ENCODE measurements at regions not wholly inside any gene's neighbourhood (a gene's known extent, or its start where the extent isn't known, plus 50 kb on each side); places are given as distances from the start of the nearest gene placed in this dataset.
"Not testable (repeated sequence)": the region's sequence is repeated elsewhere in the genome, so short reads cannot be mapped to it uniquely, and the experiment has no call there.

GRCh38 chr10:53664282-53665019 lies 891.9 kb upstream of the MBL2 start:
- intact Hi-C loops (cut with micrococcal nuclease) = no loop called here

GRCh38 chr10:53650794-53651193 lies 878.2 kb upstream of the MBL2 start:
- intact Hi-C loops (cut with micrococcal nuclease) = no loop called here

- intact Hi-C loops (cut with micrococcal nuclease) = not testable (repeated sequence)
Measured at GRCh38 chr10:53647221-53647620, 874.6 kb upstream of the MBL2 start.

GRCh38 chr10:53646525-53646924 lies 873.9 kb upstream of the MBL2 start:
- intact Hi-C loops (cut with micrococcal nuclease) = no loop called here

GRCh38 chr10:53645951-53646350 lies 873.4 kb upstream of the MBL2 start:
- intact Hi-C loops (cut with micrococcal nuclease) = no loop called here

- intact Hi-C loops (cut with micrococcal nuclease) = no loop called here
Measured at GRCh38 chr10:53638006-53638405, 865.4 kb upstream of the MBL2 start.

- intact Hi-C loops (cut with micrococcal nuclease) = no loop called here
Measured at GRCh38 chr10:53624722-53625121, 852.1 kb upstream of the MBL2 start.

GRCh38 chr10:53622201-53622600 lies 849.6 kb upstream of the MBL2 start:
- intact Hi-C loops (cut with micrococcal nuclease) = no loop called here

- intact Hi-C loops (cut with micrococcal nuclease) = no loop called here
Measured at GRCh38 chr10:53619671-53620070, 847.1 kb upstream of the MBL2 start.

GRCh38 chr10:53607691-53608090 lies 835.1 kb upstream of the MBL2 start:
- intact Hi-C loops (cut with micrococcal nuclease) = no loop called here

GRCh38 chr10:53606981-53607380 lies 834.4 kb upstream of the MBL2 start:
- intact Hi-C loops (cut with micrococcal nuclease) = no loop called here

- intact Hi-C loops (cut with micrococcal nuclease) = no loop called here
Measured at GRCh38 chr10:53601260-53601875, 828.8 kb upstream of the MBL2 start.

- intact Hi-C loops (cut with micrococcal nuclease) = no loop called here
Measured at GRCh38 chr10:53598914-53599313, 826.3 kb upstream of the MBL2 start.

GRCh38 chr10:53597835-53598251 lies 825.3 kb upstream of the MBL2 start:
- intact Hi-C loops (cut with micrococcal nuclease) = no loop called here

- intact Hi-C loops (cut with micrococcal nuclease) = no loop called here
Measured at GRCh38 chr10:53580465-53580864, 807.9 kb upstream of the MBL2 start.

- intact Hi-C loops (cut with micrococcal nuclease) = no loop called here
Measured at GRCh38 chr10:53579773-53580172, 807.2 kb upstream of the MBL2 start.

GRCh38 chr10:53574024-53574423 lies 801.4 kb upstream of the MBL2 start:
- intact Hi-C loops (cut with micrococcal nuclease) = no loop called here

- intact Hi-C loops (cut with micrococcal nuclease) = no loop called here
Measured at GRCh38 chr10:53573498-53573897, 800.9 kb upstream of the MBL2 start.

GRCh38 chr10:53572799-53573198 lies 800.2 kb upstream of the MBL2 start:
- intact Hi-C loops (cut with micrococcal nuclease) = no loop called here

- intact Hi-C loops (cut with micrococcal nuclease) = no loop called here
Measured at GRCh38 chr10:53570221-53570620, 797.6 kb upstream of the MBL2 start.

GRCh38 chr10:53569455-53569854 lies 796.9 kb upstream of the MBL2 start:
- intact Hi-C loops (cut with micrococcal nuclease) = no loop called here

GRCh38 chr10:53548664-53549063 lies 776.1 kb upstream of the MBL2 start:
- intact Hi-C loops (cut with micrococcal nuclease) = no loop called here

GRCh38 chr10:53547364-53547763 lies 774.8 kb upstream of the MBL2 start:
- intact Hi-C loops (cut with micrococcal nuclease) = no loop called here

Data from T-helper 1 cell treated with Interleukin-12 subunit alpha and Interleukin-12 subunit beta and Interleukin-4 antibody, amounts not matched to agents 30 ng/mL and 1 ng/mL, for 36 hours (primary cell).